Endothelial cell (in vitro differentiated cells): ENCODE measurements at regions not wholly inside any gene's neighbourhood (a gene's known extent, or its start where the extent isn't known, plus 50 kb on each side); places are given as distances from the start of the nearest gene placed in this dataset.

Experiments used
- DNase-seq: peaks from one replicate; pipeline ENCODE4 v3.0.0; 2021; ENCODE audit warnings: low spot score
- H3K27ac Mint-ChIP-seq: one replicate; pipeline ENCODE4 v1.8.0; 2021; ENCODE audit warnings: mixed read lengths, inconsistent platforms; ENCODE audit not compliant: unreplicated experiment
- H3K27me3 Mint-ChIP-seq: one replicate; pipeline ENCODE4 v1.8.0; 2021; ENCODE audit warnings: mild to moderate bottlenecking, moderate library complexity, mixed read lengths, inconsistent platforms; ENCODE audit not compliant: unreplicated experiment
- H3K36me3 Mint-ChIP-seq: one replicate; pipeline ENCODE4 v1.8.0; 2021; ENCODE audit warnings: mild to moderate bottlenecking, low read depth, mixed read lengths, inconsistent platforms; ENCODE audit not compliant: unreplicated experiment
- H3K4me1 Mint-ChIP-seq: one replicate; pipeline ENCODE4 v1.8.0; 2021; ENCODE audit warnings: mild to moderate bottlenecking, mixed read lengths, inconsistent platforms; ENCODE audit not compliant: unreplicated experiment
- H3K4me3 Mint-ChIP-seq: one replicate; pipeline ENCODE4 v1.8.0; 2021; ENCODE audit warnings: mild to moderate bottlenecking, mixed read lengths, inconsistent platforms; ENCODE audit not compliant: unreplicated experiment
- H3K9me3 Mint-ChIP-seq: one replicate; pipeline ENCODE4 v1.8.0; 2021; ENCODE audit warnings: mixed read lengths, inconsistent platforms; ENCODE audit not compliant: unreplicated experiment
- CTCF ChIP-seq: fragments of 200-600 bp; sonication (generic); IDR thresholded peaks from one replicate; pipeline ENCODE4 v1.5.0; 2021; ENCODE audit warnings: antibody characterized with exemption; ENCODE audit not compliant: unreplicated experiment

GRCh38 chr9:99358668-99359067 is 136.6 kb downstream of the SEC61B start:
- no peak for TF ChIP-seq CTCF
- Mint-ChIP-seq H3K27ac (no peak overlapping the region), H3K9me3 (no peaks in the 10 kb centered on the region), H3K36me3 (peaks cover 4% of the 10 kb centered on the region), H3K27me3 (peaks cover 9% of the 10 kb centered on the region), H3K4me1 (peaks cover 11% of the 10 kb centered on the region), H3K4me3 (no peak overlapping the region)
- DNase-seq = no peak

GRCh38 chr9:99359336-99359735 is 137.3 kb downstream of the SEC61B start:
- Mint-ChIP-seq H3K9me3 (no peaks in the 10 kb centered on the region), H3K4me1 (peaks cover 5% of the 10 kb centered on the region), H3K27ac (no peak overlapping the region), H3K4me3 (no peak overlapping the region), H3K36me3 (peaks cover 4% of the 10 kb centered on the region), H3K27me3 (peaks cover 5% of the 10 kb centered on the region)
- no peak for DNase-seq
- TF ChIP-seq CTCF = no peak

- no peak for DNase-seq
- no peak for TF ChIP-seq CTCF
- Mint-ChIP-seq H3K27ac (no peak overlapping the region), H3K27me3 (peaks cover 4% of the 10 kb centered on the region), H3K9me3 (no peaks in the 10 kb centered on the region), H3K36me3 (peaks cover 8% of the 10 kb centered on the region), H3K4me1 (peaks cover 8% of the 10 kb centered on the region), H3K4me3 (no peak overlapping the region)
These were observed 137.9 kb downstream of the SEC61B start for GRCh38 chr9:99360026-99360425.

GRCh38 chr9:99361817-99362216 is 139.7 kb downstream of the SEC61B start:
- DNase-seq = no peak
- H3K27ac Mint-ChIP-seq = no peak overlapping the region
- no peaks in the 10 kb centered on the region for H3K9me3 Mint-ChIP-seq
- H3K27me3 Mint-ChIP-seq = no peaks in the 10 kb centered on the region
- no peak for TF ChIP-seq CTCF
- H3K4me1 Mint-ChIP-seq = peaks cover 16% of the 10 kb centered on the region
- peaks cover 8% of the 10 kb centered on the region for H3K36me3 Mint-ChIP-seq
- H3K4me3 Mint-ChIP-seq = no peak overlapping the region

- Mint-ChIP-seq H3K4me3 (no peak overlapping the region), H3K9me3 (no peaks in the 10 kb centered on the region), H3K4me1 (peaks cover 19% of the 10 kb centered on the region), H3K36me3 (peaks cover 8% of the 10 kb centered on the region), H3K27me3 (no peaks in the 10 kb centered on the region), H3K27ac (no peak overlapping the region)
- DNase-seq = no peak
- TF ChIP-seq CTCF = no peak
These were observed 140.2 kb downstream of the SEC61B start for GRCh38 chr9:99362321-99362720.
